ENCODE measurements at regions not wholly inside any gene's neighbourhood (a gene's known extent, or its start where the extent isn't known, plus 50 kb on each side); places are given as distances from the start of the nearest gene placed in this dataset.

- no peak for ATAC-seq (replicated peaks; ENCODE audit: extremely low read depth, poor library complexity, severe bottlenecking)
- no peak for DNase-seq (ENCODE audit: low spot score in 2 of 2)
- Mint-ChIP-seq H3K4me3 (no peak overlapping the region), H3K27ac (ENCODE audit: low read depth) (no peak overlapping the region), H3K9me3 (no peaks in the 10 kb centered on the region), H3K27me3 (no peaks in the 10 kb centered on the region), H3K36me3 (ENCODE audit: insufficient read depth) (no peaks in the 10 kb centered on the region), H3K4me1 (peaks cover 6% of the 10 kb centered on the region)
Measured at GRCh38 chr15:57767481-57767880, 61.0 kb downstream of the POLR2M start.

GRCh38 chr15:57769266-57769665 lies 62.8 kb downstream of the POLR2M start:
- H3K27me3 Mint-ChIP-seq = no peaks in the 10 kb centered on the region
- ATAC-seq (replicated peaks; ENCODE audit: extremely low read depth, poor library complexity, severe bottlenecking) = no peak
- no peaks in the 10 kb centered on the region for H3K36me3 Mint-ChIP-seq (ENCODE audit: insufficient read depth)
- no peak overlapping the region for H3K27ac Mint-ChIP-seq (ENCODE audit: low read depth)
- H3K9me3 Mint-ChIP-seq = no peaks in the 10 kb centered on the region
- no peak for DNase-seq (ENCODE audit: low spot score in 2 of 2)
- no peak overlapping the region for H3K4me3 Mint-ChIP-seq
- peaks cover 6% of the 10 kb centered on the region for H3K4me1 Mint-ChIP-seq

- Mint-ChIP-seq H3K4me1 (peaks cover 6% of the 10 kb centered on the region), H3K36me3 (ENCODE audit: insufficient read depth) (no peaks in the 10 kb centered on the region), H3K27me3 (no peaks in the 10 kb centered on the region), H3K27ac (ENCODE audit: low read depth) (no peak overlapping the region), H3K4me3 (no peak overlapping the region), H3K9me3 (no peaks in the 10 kb centered on the region)
- DNase-seq (ENCODE audit: low spot score in 2 of 2) (no peak), ATAC-seq (replicated peaks; ENCODE audit: extremely low read depth, poor library complexity, severe bottlenecking) (no peak)
Measured at GRCh38 chr15:57770495-57770894, 64.0 kb downstream of the POLR2M start.

GRCh38 chr15:57772223-57772957 lies 65.9 kb downstream of the POLR2M start:
- H3K9me3 Mint-ChIP-seq = no peaks in the 10 kb centered on the region
- no peak overlapping the region for H3K4me3 Mint-ChIP-seq
- no peak for DNase-seq (ENCODE audit: low spot score in 2 of 2)
- no peak for ATAC-seq (replicated peaks; ENCODE audit: extremely low read depth, poor library complexity, severe bottlenecking)
- H3K4me1 Mint-ChIP-seq = peaks cover 3% of the 10 kb centered on the region
- H3K27ac Mint-ChIP-seq (ENCODE audit: low read depth) = no peak overlapping the region
- no peaks in the 10 kb centered on the region for H3K36me3 Mint-ChIP-seq (ENCODE audit: insufficient read depth)
- no peaks in the 10 kb centered on the region for H3K27me3 Mint-ChIP-seq

GRCh38 chr15:57773051-57773450 lies 66.5 kb downstream of the POLR2M start:
- no peaks in the 10 kb centered on the region for H3K27me3 Mint-ChIP-seq
- no peaks in the 10 kb centered on the region for H3K9me3 Mint-ChIP-seq
- H3K4me1 Mint-ChIP-seq = no peaks in the 10 kb centered on the region
- no peaks in the 10 kb centered on the region for H3K36me3 Mint-ChIP-seq (ENCODE audit: insufficient read depth)
- H3K27ac Mint-ChIP-seq (ENCODE audit: low read depth) = no peak overlapping the region
- ATAC-seq (replicated peaks; ENCODE audit: extremely low read depth, poor library complexity, severe bottlenecking) (no peak), DNase-seq (ENCODE audit: low spot score in 2 of 2) (no peak)
- H3K4me3 Mint-ChIP-seq = no peak overlapping the region

- H3K4me3 Mint-ChIP-seq = no peak overlapping the region
- peaks cover 6% of the 10 kb centered on the region for H3K4me1 Mint-ChIP-seq
- H3K27me3 Mint-ChIP-seq = no peaks in the 10 kb centered on the region
- DNase-seq (ENCODE audit: low spot score in 2 of 2) (no peak), ATAC-seq (replicated peaks; ENCODE audit: extremely low read depth, poor library complexity, severe bottlenecking) (no peak)
- no peaks in the 10 kb centered on the region for H3K36me3 Mint-ChIP-seq (ENCODE audit: insufficient read depth)
- no peaks in the 10 kb centered on the region for H3K9me3 Mint-ChIP-seq
- no peak overlapping the region for H3K27ac Mint-ChIP-seq (ENCODE audit: low read depth)
Measured at GRCh38 chr15:57777003-57777402, 70.5 kb downstream of the POLR2M start.

- peaks cover 17% of the 10 kb centered on the region for H3K27me3 Mint-ChIP-seq
- DNase-seq (ENCODE audit: low spot score in 2 of 2) (no peak), ATAC-seq (replicated peaks; ENCODE audit: extremely low read depth, poor library complexity, severe bottlenecking) (no peak)
- no peaks in the 10 kb centered on the region for H3K36me3 Mint-ChIP-seq (ENCODE audit: insufficient read depth)
- H3K27ac Mint-ChIP-seq (ENCODE audit: low read depth) = no peak overlapping the region
- peaks cover 6% of the 10 kb centered on the region for H3K4me1 Mint-ChIP-seq
- no peaks in the 10 kb centered on the region for H3K9me3 Mint-ChIP-seq
- no peak overlapping the region for H3K4me3 Mint-ChIP-seq
Measured at GRCh38 chr15:57780471-57780870, 74.0 kb downstream of the POLR2M start.

GRCh38 chr15:57782731-57783130 lies 76.2 kb downstream of the POLR2M start:
- no peak for ATAC-seq (replicated peaks; ENCODE audit: extremely low read depth, poor library complexity, severe bottlenecking)
- Mint-ChIP-seq H3K27ac (ENCODE audit: low read depth) (no peak overlapping the region), H3K4me1 (peaks cover 6% of the 10 kb centered on the region), H3K4me3 (no peak overlapping the region), H3K36me3 (ENCODE audit: insufficient read depth) (no peaks in the 10 kb centered on the region), H3K27me3 (peaks cover 30% of the 10 kb centered on the region), H3K9me3 (no peaks in the 10 kb centered on the region)
- DNase-seq (ENCODE audit: low spot score in 2 of 2) = no peak

- Mint-ChIP-seq H3K9me3 (no peaks in the 10 kb centered on the region), H3K36me3 (ENCODE audit: insufficient read depth) (no peaks in the 10 kb centered on the region), H3K4me1 (peaks cover 3% of the 10 kb centered on the region), H3K27ac (ENCODE audit: low read depth) (no peak overlapping the region), H3K4me3 (no peak overlapping the region), H3K27me3 (peaks cover 44% of the 10 kb centered on the region)
- ATAC-seq (replicated peaks; ENCODE audit: extremely low read depth, poor library complexity, severe bottlenecking) (no peak), DNase-seq (ENCODE audit: low spot score in 2 of 2) (no peak)
Measured at GRCh38 chr15:57784081-57784511, 77.6 kb downstream of the POLR2M start.

GRCh38 chr15:57785039-57785438 lies 78.5 kb downstream of the POLR2M start:
- H3K27me3 Mint-ChIP-seq = peaks cover 47% of the 10 kb centered on the region
- ATAC-seq (replicated peaks; ENCODE audit: extremely low read depth, poor library complexity, severe bottlenecking) = no peak
- H3K36me3 Mint-ChIP-seq (ENCODE audit: insufficient read depth) = no peaks in the 10 kb centered on the region
- H3K27ac Mint-ChIP-seq (ENCODE audit: low read depth) = no peak overlapping the region
- H3K4me3 Mint-ChIP-seq = no peak overlapping the region
- DNase-seq (ENCODE audit: low spot score in 2 of 2) = no peak
- no peaks in the 10 kb centered on the region for H3K9me3 Mint-ChIP-seq
- H3K4me1 Mint-ChIP-seq = no peaks in the 10 kb centered on the region

- no peak overlapping the region for H3K4me3 Mint-ChIP-seq
- H3K36me3 Mint-ChIP-seq (ENCODE audit: insufficient read depth) = no peaks in the 10 kb centered on the region
- no peaks in the 10 kb centered on the region for H3K4me1 Mint-ChIP-seq
- ATAC-seq (replicated peaks; ENCODE audit: extremely low read depth, poor library complexity, severe bottlenecking) (no peak), DNase-seq (ENCODE audit: low spot score in 2 of 2) (no peak)
- H3K9me3 Mint-ChIP-seq = no peaks in the 10 kb centered on the region
- H3K27me3 Mint-ChIP-seq = peaks cover 57% of the 10 kb centered on the region
- H3K27ac Mint-ChIP-seq (ENCODE audit: low read depth) = no peak overlapping the region
Measured at GRCh38 chr15:57785959-57786358, 79.4 kb downstream of the POLR2M start.

GRCh38 chr15:57789225-57789624 lies 82.7 kb downstream of the POLR2M start:
- Mint-ChIP-seq H3K36me3 (ENCODE audit: insufficient read depth) (peaks cover 2% of the 10 kb centered on the region), H3K9me3 (no peaks in the 10 kb centered on the region), H3K27ac (ENCODE audit: low read depth) (no peak overlapping the region), H3K4me1 (no peaks in the 10 kb centered on the region), H3K4me3 (no peak overlapping the region), H3K27me3 (peaks cover 73% of the 10 kb centered on the region)
- DNase-seq (ENCODE audit: low spot score in 2 of 2) (no peak), ATAC-seq (replicated peaks; ENCODE audit: extremely low read depth, poor library complexity, severe bottlenecking) (no peak)

GRCh38 chr15:57792724-57793449 lies 86.4 kb downstream of the POLR2M start:
- peaks cover 64% of the 10 kb centered on the region for H3K27me3 Mint-ChIP-seq
- no peak for DNase-seq (ENCODE audit: low spot score in 2 of 2)
- H3K36me3 Mint-ChIP-seq (ENCODE audit: insufficient read depth) = peaks cover 2% of the 10 kb centered on the region
- no peak overlapping the region for H3K27ac Mint-ChIP-seq (ENCODE audit: low read depth)
- no peaks in the 10 kb centered on the region for H3K4me1 Mint-ChIP-seq
- no peak overlapping the region for H3K4me3 Mint-ChIP-seq
- ATAC-seq (replicated peaks; ENCODE audit: extremely low read depth, poor library complexity, severe bottlenecking) = no peak
- no peaks in the 10 kb centered on the region for H3K9me3 Mint-ChIP-seq
